ENCODE measurements at regions not wholly inside any gene's neighbourhood (a gene's known extent, or its start where the extent isn't known, plus 50 kb on each side); places are given as distances from the start of the nearest gene placed in this dataset.

- no peak overlapping the region for H3K4me3 ChIP-seq (ENCODE audit: low read depth, low read length)
- no peak for TF ChIP-seq CTCF (IDR thresholded peaks at IDR 0.05; ENCODE audit: control insufficient read depth, extremely low read depth, insufficient read depth)
- no peak for DNase-seq (ENCODE audit: low read depth)
Observed at GRCh38 chr4:108325561-108325960, 156.8 kb upstream of the LEF1 start.

- no peak overlapping the region for H3K4me3 ChIP-seq (ENCODE audit: low read depth, low read length)
- no peak for TF ChIP-seq CTCF (IDR thresholded peaks at IDR 0.05; ENCODE audit: control insufficient read depth, extremely low read depth, insufficient read depth)
- DNase-seq (ENCODE audit: low read depth): no peak
Observed at GRCh38 chr4:108324450-108324849, 155.7 kb upstream of the LEF1 start.

- TF ChIP-seq CTCF (IDR thresholded peaks at IDR 0.05; ENCODE audit: control insufficient read depth, extremely low read depth, insufficient read depth): no peak
- no peak overlapping the region for H3K4me3 ChIP-seq (ENCODE audit: low read depth, low read length)
- DNase-seq (ENCODE audit: low read depth): no peak
Observed at GRCh38 chr4:108322497-108322896, 153.8 kb upstream of the LEF1 start.

GRCh38 chr4:108320061-108320460 lies 151.3 kb upstream of the LEF1 start:
- no peak for TF ChIP-seq CTCF (IDR thresholded peaks at IDR 0.05; ENCODE audit: control insufficient read depth, extremely low read depth, insufficient read depth)
- no peak for DNase-seq (ENCODE audit: low read depth)
- H3K4me3 ChIP-seq (ENCODE audit: low read depth, low read length): no peak overlapping the region

GRCh38 chr4:108317377-108317776 lies 148.6 kb upstream of the LEF1 start:
- no peak overlapping the region for H3K4me3 ChIP-seq (ENCODE audit: low read depth, low read length)
- no peak for DNase-seq (ENCODE audit: low read depth)
- TF ChIP-seq CTCF (IDR thresholded peaks at IDR 0.05; ENCODE audit: control insufficient read depth, extremely low read depth, insufficient read depth): no peak

- no peak for TF ChIP-seq CTCF (IDR thresholded peaks at IDR 0.05; ENCODE audit: control insufficient read depth, extremely low read depth, insufficient read depth)
- no peak for DNase-seq (ENCODE audit: low read depth)
- H3K4me3 ChIP-seq (ENCODE audit: low read depth, low read length): no peak overlapping the region
Observed at GRCh38 chr4:108315694-108316093, 147.0 kb upstream of the LEF1 start.

GRCh38 chr4:108314900-108315589 lies 146.3 kb upstream of the LEF1 start:
- H3K4me3 ChIP-seq (ENCODE audit: low read depth, low read length): no peak overlapping the region
- no peak for TF ChIP-seq CTCF (IDR thresholded peaks at IDR 0.05; ENCODE audit: control insufficient read depth, extremely low read depth, insufficient read depth)
- DNase-seq (ENCODE audit: low read depth): no peak

All from LNCaP clone FGC (cell line).